Caco-2 (cell line): ENCODE measurements at regions not wholly inside any gene's neighbourhood (a gene's known extent, or its start where the extent isn't known, plus 50 kb on each side); places are given as distances from the start of the nearest gene placed in this dataset.

Experiments
- BruUV-seq: library from RNA; stranded (reverse); fragments of 400-500 nt; replicated peaks from 2 replicates; lab custom pipeline; 2021; lab: Mats Ljungman, UMichigan
- CTCF ChIA-PET: fragments of 300-600 bp; sonication (Branson Sonifier 250); formaldehyde crosslinking; loops from one replicate; lab custom pipeline; 2022; ENCODE audit warnings: antibody characterized with exemption; lab: Charles Lee
- POLR2A ChIA-PET: fragments of 300-600 bp; sonication (Branson Sonifier 250); formaldehyde crosslinking; loops from one replicate; lab custom pipeline; 2022; ENCODE audit warnings: antibody characterized with exemption; lab: Charles Lee
- DNase-seq, 2 experiments: peaks; one replicate each; pipeline versions ENCODE4 v3.0.0 to v3.0.0-alpha.2; 2020 to 2022
- H3K27me3 ChIP-seq: replicated peaks from 2 replicates; pipeline ENCODE4 v1.6.0; 2011; ENCODE audit warnings: low read length; ENCODE audit not compliant: control insufficient read depth, insufficient read depth
- H3K36me3 ChIP-seq: 2 replicates; pipeline ENCODE4 v1.5.1; 2011; ENCODE audit warnings: low read length; ENCODE audit not compliant: control insufficient read depth, insufficient read depth
- H3K4me1 ChIP-seq: fragments of 250-450 bp; sonication (Bioruptor Pico); 2 replicates; pipeline ENCODE4 v1.5.1; 2020; ENCODE audit warnings: mild to moderate bottlenecking
- H3K4me3 ChIP-seq: 2 replicates; pipeline ENCODE4 v1.5.1; 2011; ENCODE audit warnings: low read depth, mild to moderate bottlenecking, control low read depth, low read length
- H3K9me3 ChIP-seq: fragments of 250-450 bp; sonication (Bioruptor Pico); 2 replicates; pipeline ENCODE4 v1.5.1; 2020; ENCODE audit warnings: mild to moderate bottlenecking, moderate library complexity
- H3K27ac Mint-ChIP-seq: one replicate; pipeline ENCODE4 v1.8.0; 2022; ENCODE audit warnings: mixed read lengths; ENCODE audit not compliant: unreplicated experiment
- H3K27me3 Mint-ChIP-seq: one replicate; pipeline ENCODE4 v1.8.0; 2022; ENCODE audit warnings: mixed read lengths; ENCODE audit not compliant: insufficient read depth, unreplicated experiment
- H3K36me3 Mint-ChIP-seq: one replicate; pipeline ENCODE4 v1.8.0; 2022; ENCODE audit warnings: mild to moderate bottlenecking, mixed read lengths; ENCODE audit not compliant: insufficient read depth, unreplicated experiment
- H3K4me1 Mint-ChIP-seq: one replicate; pipeline ENCODE4 v1.8.0; 2022; ENCODE audit warnings: low read depth, mixed read lengths; ENCODE audit not compliant: unreplicated experiment
- H3K4me3 Mint-ChIP-seq: one replicate; pipeline ENCODE4 v1.8.0; 2022; ENCODE audit warnings: mild to moderate bottlenecking, moderate library complexity, mixed read lengths; ENCODE audit not compliant: unreplicated experiment
- H3K9me3 Mint-ChIP-seq: one replicate; pipeline ENCODE4 v1.8.0; 2022; ENCODE audit warnings: mixed read lengths; ENCODE audit not compliant: unreplicated experiment
- CTCF ChIP-seq, 2 experiments: fragments of 200-600 bp in 1 of 2; IDR thresholded peaks; 1 replicate in 1 of 2; 2 replicates in 1 of 2; pipeline versions ENCODE4 v1.5.1 to v1.8.0; 2011 to 2022; ENCODE audit warnings: antibody characterized with exemption in 1 of 2, control low read depth in 1 of 2, inconsistent platforms in 1 of 2, low read depth in 1 of 2, low read length in 1 of 2, mild to moderate bottlenecking in 1 of 2, moderate library complexity in 1 of 2; ENCODE audit not compliant: insufficient read depth in 1 of 2, severe bottlenecking in 1 of 2, unreplicated experiment in 1 of 2
- intact Hi-C: fragments of 100-400 bp; cut with micrococcal nuclease; formaldehyde crosslinking; loops from one replicate; pipeline ENCODE4 v1.10.0; 2022; ENCODE audit not compliant: unreplicated experiment

- POLR2A ChIA-PET: no interaction called here
- no peak for DNase-seq
- H3K36me3 ChIP-seq: no peaks in the 10 kb centered on the region
- H3K9me3 ChIP-seq: no peaks in the 10 kb centered on the region
- H3K36me3 Mint-ChIP-seq: no peaks in the 10 kb centered on the region
- H3K4me1 ChIP-seq: no peaks in the 10 kb centered on the region
- H3K4me3 ChIP-seq: no peak overlapping the region
- no TSS peak for BruUV-seq
- intact Hi-C loops: no loop called here
- no peaks in the 10 kb centered on the region for H3K27me3 ChIP-seq
- no peak overlapping the region for H3K4me3 Mint-ChIP-seq
- H3K27me3 Mint-ChIP-seq: no peaks in the 10 kb centered on the region
- H3K9me3 Mint-ChIP-seq: no peaks in the 10 kb centered on the region
- CTCF ChIA-PET: no interaction called here
- no peaks in the 10 kb centered on the region for H3K4me1 Mint-ChIP-seq
- H3K27ac Mint-ChIP-seq: no peak overlapping the region
- TF ChIP-seq CTCF (IDR thresholded peaks at IDR 0.05; ENCODE audit: insufficient read depth in 1 of 2, low read depth in 1 of 2, low read length in 1 of 2, severe bottlenecking in 1 of 2, unreplicated experiment in 1 of 2): no peak
Measured at GRCh38 chr22:23415490-23415851, 164.6 kb downstream of the IGLL1 start.

- no peak for TF ChIP-seq CTCF (IDR thresholded peaks at IDR 0.05; ENCODE audit: insufficient read depth in 1 of 2, low read depth in 1 of 2, low read length in 1 of 2, severe bottlenecking in 1 of 2, unreplicated experiment in 1 of 2)
- no TSS peak for BruUV-seq
- Mint-ChIP-seq H3K27ac (no peak overlapping the region), H3K36me3 (no peaks in the 10 kb centered on the region), H3K9me3 (no peaks in the 10 kb centered on the region), H3K4me3 (no peak overlapping the region), H3K27me3 (no peaks in the 10 kb centered on the region), H3K4me1 (no peaks in the 10 kb centered on the region)
- intact Hi-C loops: no loop called here
- Histone ChIP-seq H3K4me1 (no peaks in the 10 kb centered on the region), H3K4me3 (no peak overlapping the region), H3K27me3 (no peaks in the 10 kb centered on the region), H3K9me3 (no peaks in the 10 kb centered on the region), H3K36me3 (no peaks in the 10 kb centered on the region)
- CTCF ChIA-PET: no interaction called here
- DNase-seq: no peak
- POLR2A ChIA-PET: no interaction called here
Measured at GRCh38 chr22:23414727-23415489, 165.2 kb downstream of the IGLL1 start.

GRCh38 chr22:23411739-23412138, 168.4 kb downstream of the IGLL1 start:
- intact Hi-C loops: no loop called here
- POLR2A ChIA-PET: no interaction called here
- CTCF ChIA-PET: interaction anchor here (1.2 kb wide), 1 partner anchor 26 kb away, joined by 3 read pairs; no protein-coding TSS in a partner anchor
- BruUV-seq: no TSS peak
- no peaks in the 10 kb centered on the region for H3K27me3 Mint-ChIP-seq
- no peaks in the 10 kb centered on the region for H3K4me1 ChIP-seq
- H3K36me3 ChIP-seq: no peaks in the 10 kb centered on the region
- TF ChIP-seq CTCF (IDR thresholded peaks at IDR 0.05; ENCODE audit: insufficient read depth in 1 of 2, low read depth in 1 of 2, low read length in 1 of 2, severe bottlenecking in 1 of 2, unreplicated experiment in 1 of 2): no peak
- H3K9me3 Mint-ChIP-seq: no peaks in the 10 kb centered on the region
- no peak for DNase-seq
- H3K4me1 Mint-ChIP-seq: no peaks in the 10 kb centered on the region
- H3K27ac Mint-ChIP-seq: no peak overlapping the region
- H3K4me3 ChIP-seq: no peak overlapping the region
- no peaks in the 10 kb centered on the region for H3K36me3 Mint-ChIP-seq
- no peaks in the 10 kb centered on the region for H3K27me3 ChIP-seq
- no peak overlapping the region for H3K4me3 Mint-ChIP-seq
- no peaks in the 10 kb centered on the region for H3K9me3 ChIP-seq
